RWPE2 (cell line): ENCODE measurements at regions not wholly inside any gene's neighbourhood (a gene's known extent, or its start where the extent isn't known, plus 50 kb on each side); places are given as distances from the start of the nearest gene placed in this dataset.

Source experiments
- ATAC-seq: fragments of 200-7000 bp; cut with Tn5 transposase; 3 replicates; pipeline ENCODE4 v1.9.1; 2021; ENCODE audit warnings: low read depth
- DNase-seq: peaks from one replicate; pipeline ENCODE4 v3.0.0-alpha.2; 2020; ENCODE audit warnings: low spot score
- H3K27ac ChIP-seq: fragments of 450-650 bp; 2 replicates; pipeline ENCODE4 v1.5.1; 2017; ENCODE audit warnings: mild to moderate bottlenecking; ENCODE audit not compliant: poor library complexity, severe bottlenecking
- H3K27me3 ChIP-seq: fragments of 250-450 bp; sonication (Bioruptor Pico); 2 replicates; pipeline ENCODE4 v1.5.1; 2021; ENCODE audit warnings: mild to moderate bottlenecking, moderate library complexity; ENCODE audit not compliant: insufficient read depth, poor library complexity, severe bottlenecking
- H3K36me3 ChIP-seq: fragments of 250-450 bp; sonication (Bioruptor Pico); 2 replicates; pipeline ENCODE4 v1.5.1; 2020; ENCODE audit warnings: low read depth, mild to moderate bottlenecking, moderate library complexity
- H3K4me1 ChIP-seq: fragments of 250-450 bp; sonication (Bioruptor Pico); 2 replicates; pipeline ENCODE4 v1.5.1; 2021; ENCODE audit warnings: mild to moderate bottlenecking, moderate library complexity; ENCODE audit not compliant: insufficient read depth, poor library complexity, severe bottlenecking
- H3K4me3 ChIP-seq: fragments of 250-450 bp; sonication (Bioruptor Pico); 2 replicates; pipeline ENCODE4 v1.5.1; 2021; ENCODE audit warnings: mild to moderate bottlenecking, moderate library complexity; ENCODE audit not compliant: severe bottlenecking
- H3K9me3 ChIP-seq: fragments of 250-450 bp; sonication (Bioruptor Pico); 2 replicates; pipeline ENCODE4 v1.5.1; 2021; ENCODE audit warnings: mild to moderate bottlenecking, moderate library complexity; ENCODE audit not compliant: severe bottlenecking
- CTCF ChIP-seq: fragments of 450-650 bp; IDR thresholded peaks from one replicate; pipeline ENCODE4 v1.5.1; 2017; ENCODE audit warnings: mild to moderate bottlenecking, moderate library complexity; ENCODE audit not compliant: poor library complexity, severe bottlenecking

GRCh38 chr9:7284117-7284516 is 515.5 kb downstream of the DMAC1 start:
- no peak for ATAC-seq
- Histone ChIP-seq H3K36me3 (no peaks in the 10 kb centered on the region), H3K9me3 (no peaks in the 10 kb centered on the region), H3K27ac (no peak overlapping the region), H3K4me1 (no peaks in the 10 kb centered on the region), H3K4me3 (no peak overlapping the region), H3K27me3 (no peaks in the 10 kb centered on the region)
- TF ChIP-seq CTCF = no peak
- no peak for DNase-seq

- H3K36me3 ChIP-seq = no peaks in the 10 kb centered on the region
- H3K27ac ChIP-seq = no peak overlapping the region
- no peak overlapping the region for H3K4me3 ChIP-seq
- peak; percentile 48 for TF ChIP-seq CTCF
- peaks cover 31% of the 10 kb centered on the region for H3K27me3 ChIP-seq
- H3K4me1 ChIP-seq = no peaks in the 10 kb centered on the region
- no peak for DNase-seq
- no peaks in the 10 kb centered on the region for H3K9me3 ChIP-seq
- ATAC-seq = no peak
These were observed 515.8 kb downstream of the KDM4C start for GRCh38 chr9:7273575-7273974.

- H3K36me3 ChIP-seq = no peaks in the 10 kb centered on the region
- peaks cover 18% of the 10 kb centered on the region for H3K27me3 ChIP-seq
- no peak for TF ChIP-seq CTCF
- H3K4me3 ChIP-seq = no peak overlapping the region
- H3K9me3 ChIP-seq = no peaks in the 10 kb centered on the region
- H3K27ac ChIP-seq = no peak overlapping the region
- DNase-seq (no peak), ATAC-seq (no peak)
- no peaks in the 10 kb centered on the region for H3K4me1 ChIP-seq
These were observed 509.3 kb downstream of the KDM4C start for GRCh38 chr9:7266911-7267595.

GRCh38 chr9:7265181-7265580 is 507.4 kb downstream of the KDM4C start:
- DNase-seq (no peak), ATAC-seq (no peak)
- no peaks in the 10 kb centered on the region for H3K36me3 ChIP-seq
- TF ChIP-seq CTCF = no peak
- H3K4me1 ChIP-seq = no peaks in the 10 kb centered on the region
- peaks cover 10% of the 10 kb centered on the region for H3K27me3 ChIP-seq
- no peak overlapping the region for H3K27ac ChIP-seq
- H3K4me3 ChIP-seq = no peak overlapping the region
- H3K9me3 ChIP-seq = no peaks in the 10 kb centered on the region

- Histone ChIP-seq H3K4me3 (no peak overlapping the region), H3K27me3 (no peaks in the 10 kb centered on the region), H3K4me1 (no peaks in the 10 kb centered on the region), H3K27ac (no peak overlapping the region), H3K9me3 (no peaks in the 10 kb centered on the region), H3K36me3 (no peaks in the 10 kb centered on the region)
- TF ChIP-seq CTCF = peak; percentile 13
- DNase-seq (no peak), ATAC-seq (no peak)
These were observed 501.9 kb downstream of the KDM4C start for GRCh38 chr9:7259544-7260241.
